ENCODE measurements at regions not wholly inside any gene's neighbourhood (a gene's known extent, or its start where the extent isn't known, plus 50 kb on each side); places are given as distances from the start of the nearest gene placed in this dataset.

DNA sequence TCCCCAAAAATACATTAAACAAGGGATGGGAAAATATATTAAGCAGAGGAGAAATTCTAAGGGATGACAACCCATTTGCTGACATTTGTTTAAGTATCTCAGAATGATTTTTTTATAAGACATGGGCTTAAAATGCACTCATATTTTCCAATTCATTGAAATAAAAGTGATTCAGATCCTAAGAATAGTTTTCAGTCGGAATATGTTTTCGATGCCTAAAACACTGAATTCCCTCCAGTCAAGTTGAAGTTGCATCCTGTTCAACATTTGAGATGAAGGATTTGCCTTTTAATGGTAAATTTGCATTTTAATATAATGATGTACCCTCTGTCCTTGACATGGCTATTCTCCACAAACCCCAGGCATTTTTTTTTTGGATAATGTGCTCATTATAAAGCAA, 79.3 kb downstream of the PTCHD4 start:
- no peaks in the 10 kb centered on the region for H3K27me3 ChIP-seq (ENCODE audit: control insufficient read depth in 2 of 2, insufficient read depth in 2 of 2, low read length in 2 of 2)
- Mint-ChIP-seq H3K27ac (no peak overlapping the region), H3K9me3 (peaks cover 0 to 5% (median 0%) of the 10 kb centered on the region in 7 donors), H3K4me1 (peaks cover 2% of the 10 kb centered on the region), H3K27me3 (ENCODE audit: low read depth in 3 of 3) (peaks cover 0 to 3% (median 0%) of the 10 kb centered on the region in 3 donors), H3K4me3 (no peak overlapping the region), H3K36me3 (no peaks in the 10 kb centered on the region)
- no peaks in the 10 kb centered on the region for H3K79me2 ChIP-seq (ENCODE audit: insufficient read depth, low read length)
- H3K9me3 ChIP-seq (replicated peaks in 1 of 2; ENCODE audit: control insufficient read depth in 1 of 2, insufficient read depth in 1 of 2, low read length in 2 of 2), result no peaks in the 10 kb centered on the region
- no peak overlapping the region for H3K27ac ChIP-seq (ENCODE audit: low read depth in 1 of 2, low read length in 2 of 2)
- no CpG with 5 or more reads among the region's 2 CpGs for WGBS (ENCODE audit: insufficient coverage)
- H3K4me1 ChIP-seq (ENCODE audit: control insufficient read depth in 1 of 2, insufficient read depth in 2 of 2, low read length in 2 of 2), result peaks cover under 1 to 7% of the 10 kb centered on the region in 2 donors
- TF ChIP-seq, protein P1, sequence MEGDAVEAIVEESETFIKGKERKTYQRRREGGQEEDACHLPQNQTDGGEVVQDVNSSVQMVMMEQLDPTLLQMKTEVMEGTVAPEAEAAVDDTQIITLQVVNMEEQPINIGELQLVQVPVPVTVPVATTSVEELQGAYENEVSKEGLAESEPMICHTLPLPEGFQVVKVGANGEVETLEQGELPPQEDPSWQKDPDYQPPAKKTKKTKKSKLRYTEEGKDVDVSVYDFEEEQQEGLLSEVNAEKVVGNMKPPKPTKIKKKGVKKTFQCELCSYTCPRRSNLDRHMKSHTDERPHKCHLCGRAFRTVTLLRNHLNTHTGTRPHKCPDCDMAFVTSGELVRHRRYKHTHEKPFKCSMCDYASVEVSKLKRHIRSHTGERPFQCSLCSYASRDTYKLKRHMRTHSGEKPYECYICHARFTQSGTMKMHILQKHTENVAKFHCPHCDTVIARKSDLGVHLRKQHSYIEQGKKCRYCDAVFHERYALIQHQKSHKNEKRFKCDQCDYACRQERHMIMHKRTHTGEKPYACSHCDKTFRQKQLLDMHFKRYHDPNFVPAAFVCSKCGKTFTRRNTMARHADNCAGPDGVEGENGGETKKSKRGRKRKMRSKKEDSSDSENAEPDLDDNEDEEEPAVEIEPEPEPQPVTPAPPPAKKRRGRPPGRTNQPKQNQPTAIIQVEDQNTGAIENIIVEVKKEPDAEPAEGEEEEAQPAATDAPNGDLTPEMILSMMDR (IDR thresholded peaks at IDR 0.05), result no peak
- DNase-seq, result no peak
- intact Hi-C loops (cut with micrococcal nuclease), result no loop called here
- H3K9ac ChIP-seq (ENCODE audit: insufficient read depth, low read length, poor library complexity, severe bottlenecking), result no peak overlapping the region
- H3K4me2 ChIP-seq (replicated peaks; ENCODE audit: extremely low read depth, low read length, poor library complexity, severe bottlenecking), result no peak overlapping the region
- H3K4me3 ChIP-seq (replicated peaks in 1 of 3; ENCODE audit: low read depth in 2 of 3, low read length in 3 of 3), result no peak overlapping the region
- no peaks in the 10 kb centered on the region for H4K20me1 ChIP-seq (ENCODE audit: insufficient read depth, low read length)
- H2AFZ ChIP-seq (ENCODE audit: insufficient read depth, low read depth, low read length, poor library complexity, severe bottlenecking), result no peak overlapping the region
- no peaks in the 10 kb centered on the region for H3K36me3 ChIP-seq (replicated peaks in 1 of 2; ENCODE audit: control insufficient read depth in 1 of 2, insufficient read depth in 2 of 2, low read length in 2 of 2)

DNA sequence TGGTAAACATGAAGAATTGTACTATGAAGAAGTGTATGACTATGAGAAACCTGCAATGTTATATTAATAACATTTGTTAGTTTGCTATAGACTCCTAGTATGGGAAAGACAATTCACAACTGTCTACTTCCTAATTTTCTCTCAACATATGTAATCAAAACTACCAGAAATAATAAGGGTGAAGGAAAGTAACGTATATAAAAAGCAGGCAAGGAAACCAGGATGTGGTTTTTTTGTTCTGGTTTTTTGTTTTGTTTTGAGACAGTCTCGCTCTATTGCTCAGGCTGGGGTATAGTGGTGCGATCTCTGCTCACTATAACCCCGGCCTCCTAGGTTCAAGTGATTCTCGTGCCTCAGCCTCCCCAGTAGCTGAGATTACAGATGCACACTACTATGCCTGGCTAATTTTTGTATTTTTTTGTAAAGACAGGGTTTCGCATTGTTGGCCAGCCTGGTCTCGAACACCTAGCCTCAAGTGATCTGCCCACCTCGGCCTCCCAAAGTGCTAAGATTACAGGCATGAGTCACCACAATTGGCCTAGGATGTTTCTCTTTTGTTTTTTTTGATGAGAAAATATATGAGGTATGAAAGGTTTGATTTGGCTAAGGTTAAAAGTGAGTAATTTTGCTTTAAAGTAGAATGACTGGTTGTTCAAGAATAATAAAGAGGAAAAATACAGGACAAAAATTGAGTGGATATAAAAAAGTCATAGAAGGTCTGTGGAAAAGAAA, 83.1 kb downstream of the PTCHD4 start:
- H3K27ac Mint-ChIP-seq, result no peak overlapping the region
- WGBS (ENCODE audit: insufficient coverage), result 67% methylated on average over 3 of the region's 8 CpGs
- H3K9ac ChIP-seq (ENCODE audit: insufficient read depth, low read length, poor library complexity, severe bottlenecking), result no peak overlapping the region
- no peak for DNase-seq
- peaks cover 2% of the 10 kb centered on the region for H3K4me1 Mint-ChIP-seq
- no peaks in the 10 kb centered on the region for H3K27me3 ChIP-seq (ENCODE audit: control insufficient read depth in 2 of 2, insufficient read depth in 2 of 2, low read length in 2 of 2)
- H3K4me3 Mint-ChIP-seq, result no peak overlapping the region
- no peak overlapping the region for H3K4me2 ChIP-seq (replicated peaks; ENCODE audit: extremely low read depth, low read length, poor library complexity, severe bottlenecking)
- H3K4me3 ChIP-seq (replicated peaks in 1 of 3; ENCODE audit: low read depth in 2 of 3, low read length in 3 of 3), result no peak overlapping the region
- peaks cover 0 to 2% of the 10 kb centered on the region in 2 donors for H3K4me1 ChIP-seq (ENCODE audit: control insufficient read depth in 1 of 2, insufficient read depth in 2 of 2, low read length in 2 of 2)
- H3K9me3 ChIP-seq (replicated peaks in 1 of 2; ENCODE audit: control insufficient read depth in 1 of 2, insufficient read depth in 1 of 2, low read length in 2 of 2), result no peaks in the 10 kb centered on the region
- H3K27ac ChIP-seq (ENCODE audit: low read depth in 1 of 2, low read length in 2 of 2), result no peak overlapping the region
- H3K27me3 Mint-ChIP-seq (ENCODE audit: low read depth in 3 of 3), result peaks cover 0 to 3% (median 1%) of the 10 kb centered on the region in 3 donors
- no peaks in the 10 kb centered on the region for H3K36me3 Mint-ChIP-seq
- no peaks in the 10 kb centered on the region for H3K36me3 ChIP-seq (replicated peaks in 1 of 2; ENCODE audit: control insufficient read depth in 1 of 2, insufficient read depth in 2 of 2, low read length in 2 of 2)
- no peaks in the 10 kb centered on the region for H4K20me1 ChIP-seq (ENCODE audit: insufficient read depth, low read length)
- TF ChIP-seq, protein P1 (IDR thresholded peaks at IDR 0.05), result no peak
- H2AFZ ChIP-seq (ENCODE audit: insufficient read depth, low read depth, low read length, poor library complexity, severe bottlenecking), result no peak overlapping the region
- intact Hi-C loops (cut with micrococcal nuclease), result no loop called here
- H3K79me2 ChIP-seq (ENCODE audit: insufficient read depth, low read length), result no peaks in the 10 kb centered on the region
- H3K9me3 Mint-ChIP-seq, result peaks cover 0 to 2% (median 0%) of the 10 kb centered on the region in 7 donors

Measured in CD14-positive monocyte (primary cell).